Right cardiac atrium (tissue), 5 donors: ENCODE measurements at regions not wholly inside any gene's neighbourhood (a gene's known extent, or its start where the extent isn't known, plus 50 kb on each side); places are given as distances from the start of the nearest gene placed in this dataset.

Experiments used
- ATAC-seq, 2 donors: fragments of 200-7000 bp; cut with Tn5 transposase; one replicate each; pipeline versions ENCODE4 v1.8.0 to v1.9.1; 2020; ENCODE audit warnings: moderate library complexity in 2 of 2, mild to moderate bottlenecking in 1 of 2
- DNase-seq, 3 donors: peaks; one replicate each; pipeline ENCODE4 v3.0.0-alpha.2; 2020
- H3K27ac ChIP-seq: one replicate; pipeline ENCODE4 v1.5.1; 2013; ENCODE audit warnings: mild to moderate bottlenecking, low read length, control low read depth, moderate library complexity
- H3K27me3 ChIP-seq: one replicate; pipeline ENCODE4 v1.6.1; 2013; ENCODE audit not compliant: control insufficient read depth, insufficient read depth
- H3K4me1 ChIP-seq: one replicate; pipeline ENCODE4 v1.6.1; 2013; ENCODE audit warnings: low read length; ENCODE audit not compliant: control insufficient read depth, insufficient read depth
- H3K4me3 ChIP-seq: one replicate; pipeline ENCODE4 v1.5.1; 2013; ENCODE audit warnings: low read length, control low read depth
- H3K9me3 ChIP-seq: one replicate; pipeline ENCODE4 v1.6.1; 2013; ENCODE audit warnings: low read length; ENCODE audit not compliant: control insufficient read depth
- WGBS: extraction: QIAGEN DNeasy Blood & Tissue Kit; methylation state at CpG from one replicate; pipeline ENCODE4 v1.1.7; 2013; 5-methylcytosine and 5-hydroxymethylcytosine counted together
- intact Hi-C, 4 donors: fragments of 100-400 bp; cut with DNase I; formaldehyde crosslinking; loops; one replicate each; pipeline versions ENCODE4 v1.11.0 to v1.14.0; 2022 to 2023
- donor health status: healthy with polysubstance abuse.
- donor health status: DM: no; HTN: yes; CAD: no.
- donor health status: DM: no; HTN: no; CAD: no.
- donor health status: DM: no; HTN: yes; CAD: no; lungs with severe emphysema.
- donor health status: DM: yes; HTN: yes; CAD: no.

GRCh38 chr2:42987112-42987922 lies 194.9 kb upstream of the HAAO start:
- DNase-seq, result no peak
- WGBS, result 93% methylated on average over 8 of the region's 8 CpGs

GRCh38 chr2:42984617-42985016 lies 192.2 kb upstream of the HAAO start:
- DNase-seq, result no peak
- no peak overlapping the region for H3K4me3 ChIP-seq

More at GRCh38 chr2:42987112-42987922, 194.9 kb upstream of the HAAO start:
- Histone ChIP-seq H3K27ac (no peak overlapping the region), H3K9me3 (no peaks in the 10 kb centered on the region), H3K27me3 (no peaks in the 10 kb centered on the region), H3K4me3 (no peak overlapping the region), H3K4me1 (peaks cover 2% of the 10 kb centered on the region)
- ATAC-seq, result no peak
- intact Hi-C loops, result no loop called here

GRCh38 chr2:42984081-42984480 lies 191.7 kb upstream of the HAAO start:
- no peaks in the 10 kb centered on the region for H3K27me3 ChIP-seq
- ATAC-seq, result peak in 1 of 2 donors; percentile 45
- H3K9me3 ChIP-seq, result no peaks in the 10 kb centered on the region
- 75% methylated on average over 6 of the region's 6 CpGs for WGBS
- DNase-seq, result no peak
- no peak overlapping the region for H3K4me3 ChIP-seq
- intact Hi-C loops, result loop anchor here in 1 of 4 donors (5.0 kb wide), 1 partner anchor 38 kb away; no protein-coding TSS in a partner anchor
- H3K4me1 ChIP-seq, result peaks cover 2% of the 10 kb centered on the region
- H3K27ac ChIP-seq, result peak overlapping the region; percentile 12

More at GRCh38 chr2:42984617-42985016, 192.2 kb upstream of the HAAO start:
- intact Hi-C loops, result loop anchor here in 1 of 4 donors (5.0 kb wide), 1 partner anchor 38 kb away; no protein-coding TSS in a partner anchor
- peaks cover 2% of the 10 kb centered on the region for H3K4me1 ChIP-seq
- H3K27ac ChIP-seq, result no peak overlapping the region
- H3K9me3 ChIP-seq, result no peaks in the 10 kb centered on the region
- ATAC-seq, result no peak
- WGBS, result 85% methylated on average over 6 of the region's 6 CpGs
- no peaks in the 10 kb centered on the region for H3K27me3 ChIP-seq

GRCh38 chr2:42980764-42981416 lies 188.5 kb upstream of the HAAO start:
- Histone ChIP-seq H3K27ac (no peak overlapping the region), H3K4me1 (peaks cover 2% of the 10 kb centered on the region), H3K9me3 (no peaks in the 10 kb centered on the region), H3K4me3 (no peak overlapping the region), H3K27me3 (no peaks in the 10 kb centered on the region)
- intact Hi-C loops, result loop anchor here in 1 of 4 donors (5.0 kb wide), 1 partner anchor 41 kb away; no protein-coding TSS in a partner anchor
- ATAC-seq (no peak), DNase-seq (no peak)
- WGBS, result 94% methylated on average over 9 of the region's 9 CpGs

- intact Hi-C loops, result loop anchor here (5.0 to 10.0 kb wide), 4 partner anchors 42 to 247 kb away; partner anchors contain the start of gene ZFP36L2 (in 3 of the 4)
- Histone ChIP-seq H3K4me3 (no peak overlapping the region), H3K4me1 (peaks cover 2% of the 10 kb centered on the region), H3K9me3 (no peaks in the 10 kb centered on the region), H3K27me3 (no peaks in the 10 kb centered on the region), H3K27ac (no peak overlapping the region)
- ATAC-seq (no peak), DNase-seq (no peak)
- 90% methylated on average over 16 of the region's 16 CpGs for WGBS
Measured at GRCh38 chr2:42979870-42980763, 187.7 kb upstream of the HAAO start.

GRCh38 chr2:42979416-42979869 lies 187.1 kb upstream of the HAAO start:
- Histone ChIP-seq H3K27ac (no peak overlapping the region), H3K27me3 (no peaks in the 10 kb centered on the region), H3K9me3 (no peaks in the 10 kb centered on the region), H3K4me1 (no peaks in the 10 kb centered on the region), H3K4me3 (no peak overlapping the region)
- ATAC-seq, result no peak
- WGBS, result 66% methylated on average over 5 of the region's 5 CpGs
- no peak for DNase-seq
- intact Hi-C loops, result loop anchor here (5.0 to 10.0 kb wide), 3 partner anchors 45 to 248 kb away; partner anchors contain the start of gene ZFP36L2 (in 3 of the 4)

- no peak overlapping the region for H3K4me3 ChIP-seq
- ATAC-seq (no peak), DNase-seq (no peak)
- no peaks in the 10 kb centered on the region for H3K4me1 ChIP-seq
- no peaks in the 10 kb centered on the region for H3K9me3 ChIP-seq
- WGBS, result 95% methylated on average over 7 of the region's 7 CpGs
- intact Hi-C loops, result loop anchor here (5.0 to 10.0 kb wide), 3 partner anchors 46 to 248 kb away; partner anchors contain the start of gene ZFP36L2 (in 3 of the 4)
- no peaks in the 10 kb centered on the region for H3K27me3 ChIP-seq
- no peak overlapping the region for H3K27ac ChIP-seq
Measured at GRCh38 chr2:42978887-42979415, 186.6 kb upstream of the HAAO start.

- no peaks in the 10 kb centered on the region for H3K4me1 ChIP-seq
- no peak for ATAC-seq
- H3K9me3 ChIP-seq, result no peaks in the 10 kb centered on the region
- H3K27ac ChIP-seq, result no peak overlapping the region
- intact Hi-C loops, result loop anchor here (5.0 to 10.0 kb wide), 3 partner anchors 46 to 249 kb away; partner anchors contain the start of gene ZFP36L2 (in 3 of the 4)
- no peak for DNase-seq
- no peaks in the 10 kb centered on the region for H3K27me3 ChIP-seq
- H3K4me3 ChIP-seq, result no peak overlapping the region
- 96% methylated on average over 5 of the region's 5 CpGs for WGBS
Measured at GRCh38 chr2:42978175-42978886, 185.9 kb upstream of the HAAO start.

GRCh38 chr2:42977270-42978174 lies 185.1 kb upstream of the HAAO start:
- no peak overlapping the region for H3K27ac ChIP-seq
- no peak for DNase-seq
- 78% methylated on average over 12 of the region's 12 CpGs for WGBS

More at GRCh38 chr2:42977270-42978174, 185.1 kb upstream of the HAAO start:
- H3K4me3 ChIP-seq, result no peak overlapping the region
- intact Hi-C loops, result loop anchor here (5.0 to 10.0 kb wide), 3 partner anchors 47 to 250 kb away; partner anchors contain the start of gene ZFP36L2 (in 3 of the 4)
- no peak for ATAC-seq
- H3K27me3 ChIP-seq, result no peaks in the 10 kb centered on the region
- H3K9me3 ChIP-seq, result no peaks in the 10 kb centered on the region
- no peaks in the 10 kb centered on the region for H3K4me1 ChIP-seq
